GM19438 (cell line): ENCODE measurements at regions not wholly inside any gene's neighbourhood (a gene's known extent, or its start where the extent isn't known, plus 50 kb on each side); places are given as distances from the start of the nearest gene placed in this dataset.

Source experiments
- ATAC-seq: cut with Tn5 transposase; IDR thresholded peaks from one replicate; pipeline ENCODE4 v1.9.1; 2021; ENCODE audit warnings: low read depth; ENCODE audit not compliant: unreplicated experiment

- no peak for ATAC-seq
Observed at GRCh38 chr2:199631129-199631528, 173.4 kb upstream of the SATB2 start.

DNA sequence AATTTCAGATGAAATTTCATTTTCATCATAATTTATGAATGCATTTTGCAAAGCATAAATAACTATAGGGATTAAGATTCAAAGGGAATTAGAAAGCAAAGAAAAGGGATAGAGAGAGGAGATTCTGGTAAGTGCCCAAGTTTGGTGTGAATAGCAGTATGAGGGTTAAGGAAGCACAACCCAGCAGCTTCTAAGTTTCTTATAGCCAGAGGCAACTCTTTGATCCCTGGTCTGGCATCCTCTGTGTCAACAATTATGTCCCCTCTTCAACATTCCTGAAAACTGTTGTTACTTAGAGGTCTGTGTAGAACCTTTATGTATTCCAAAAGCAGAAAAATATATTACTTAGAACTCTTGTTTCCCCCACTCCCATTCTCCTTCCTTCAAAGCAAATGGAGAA lies 171.6 kb upstream of the SATB2 start:
- no peak for ATAC-seq

DNA sequence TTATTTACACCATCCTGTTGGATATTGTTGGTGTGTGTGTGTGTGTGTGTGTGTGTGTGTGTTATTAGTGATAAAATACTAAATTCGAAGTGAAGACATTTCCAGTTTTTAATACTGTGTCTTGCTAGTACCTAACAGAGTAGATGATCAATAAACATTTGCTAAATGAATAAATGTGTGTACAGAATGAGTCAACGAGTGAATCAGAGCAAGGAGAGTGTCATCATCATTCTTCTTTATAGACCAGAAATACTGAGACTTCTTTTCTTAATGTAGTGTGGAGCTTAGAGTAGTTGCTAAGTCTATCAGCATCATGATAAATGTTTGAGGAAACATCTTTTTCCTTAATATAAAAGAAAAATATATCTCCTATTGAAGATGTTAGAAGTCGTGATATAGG lies 169.7 kb upstream of the SATB2 start:
- ATAC-seq: no peak

- no peak for ATAC-seq
Observed at GRCh38 chr2:199624958-199625357, 167.2 kb upstream of the SATB2 start.

GRCh38 chr2:199612509-199613130 lies 154.9 kb upstream of the SATB2 start:
- ATAC-seq: no peak

GRCh38 chr2:199607914-199608313 lies 150.2 kb upstream of the SATB2 start:
- no peak for ATAC-seq

DNA sequence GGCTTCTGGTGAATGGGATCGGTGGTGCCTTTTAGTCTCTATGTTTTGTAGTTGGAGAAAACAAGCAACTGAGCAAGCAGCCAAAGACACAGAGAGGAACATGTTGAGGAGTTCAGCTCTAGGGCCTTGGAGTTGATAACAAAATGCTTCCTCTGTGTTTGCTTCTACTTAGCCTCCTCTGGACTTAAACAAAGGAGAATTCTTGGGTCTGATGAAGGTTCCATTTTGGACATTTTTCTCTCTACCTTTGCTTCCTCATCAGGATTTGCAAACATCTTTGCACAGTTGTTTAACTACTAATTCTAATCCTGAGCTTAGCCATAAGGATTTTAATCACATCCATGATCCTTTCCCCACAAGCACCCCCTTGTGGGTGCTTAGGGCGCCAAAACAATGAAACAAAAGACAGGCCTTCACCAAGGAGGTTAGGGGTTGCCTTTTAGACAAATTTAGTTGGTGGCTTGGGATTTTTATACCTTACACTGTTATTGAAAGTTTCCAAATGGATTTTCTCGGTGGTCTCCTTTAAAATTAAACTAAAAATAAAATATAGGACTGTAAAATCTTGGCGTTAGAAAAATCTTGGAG lies 148.5 kb upstream of the SATB2 start:
- no peak for ATAC-seq

- no peak for ATAC-seq
Observed at GRCh38 chr2:199603721-199604291, 146.1 kb upstream of the SATB2 start.

DNA sequence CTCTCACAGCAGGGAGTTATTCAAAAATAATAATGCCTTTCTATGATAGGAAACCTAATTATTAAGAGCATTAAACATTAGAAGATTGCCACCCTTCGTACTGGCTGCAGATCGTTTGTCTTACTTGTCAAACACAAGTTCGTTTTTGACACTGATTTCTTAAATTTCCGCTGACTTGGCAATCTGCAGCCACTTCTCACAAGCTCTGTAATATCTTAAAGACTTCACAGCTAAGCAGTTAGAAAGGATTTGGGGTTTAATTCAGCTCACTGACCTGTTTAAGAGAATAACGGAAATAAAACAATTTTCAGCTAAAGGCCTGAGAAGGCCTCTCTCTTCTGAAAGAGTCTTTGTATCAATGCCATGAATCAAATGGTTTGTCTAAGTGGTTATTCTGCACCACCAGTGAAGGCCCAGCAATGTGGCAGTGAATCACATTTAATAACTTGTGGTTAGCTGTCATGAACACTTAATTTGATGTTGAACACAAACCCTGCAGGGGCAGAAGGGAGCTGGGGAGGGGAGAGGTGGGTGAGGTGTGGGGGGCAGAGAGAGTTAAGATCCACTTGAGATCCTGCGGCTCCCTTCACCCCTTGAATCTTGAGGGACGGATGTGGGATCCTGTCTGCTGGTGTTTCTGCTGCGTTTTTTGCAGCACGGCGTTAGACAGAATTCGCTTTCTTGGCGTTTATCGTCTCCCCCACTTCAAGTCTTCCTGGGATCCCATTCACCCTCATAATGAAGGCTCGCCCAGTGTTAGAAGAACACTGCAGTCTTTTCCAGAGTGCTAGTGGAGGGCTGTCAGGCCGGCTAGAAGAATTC lies 145.4 kb upstream of the SATB2 start:
- ATAC-seq: no peak

GRCh38 chr2:199602271-199602895 lies 144.6 kb upstream of the SATB2 start:
- peak; percentile 61 for ATAC-seq

- ATAC-seq: no peak
Observed at GRCh38 chr2:199596549-199596948, 138.8 kb upstream of the SATB2 start.

GRCh38 chr2:199594443-199594842 lies 136.7 kb upstream of the SATB2 start:
- ATAC-seq: no peak

- ATAC-seq: no peak
Observed at GRCh38 chr2:199591826-199592225, 134.1 kb upstream of the SATB2 start.

GRCh38 chr2:199590321-199591203 lies 132.8 kb upstream of the SATB2 start:
- ATAC-seq: no peak

DNA sequence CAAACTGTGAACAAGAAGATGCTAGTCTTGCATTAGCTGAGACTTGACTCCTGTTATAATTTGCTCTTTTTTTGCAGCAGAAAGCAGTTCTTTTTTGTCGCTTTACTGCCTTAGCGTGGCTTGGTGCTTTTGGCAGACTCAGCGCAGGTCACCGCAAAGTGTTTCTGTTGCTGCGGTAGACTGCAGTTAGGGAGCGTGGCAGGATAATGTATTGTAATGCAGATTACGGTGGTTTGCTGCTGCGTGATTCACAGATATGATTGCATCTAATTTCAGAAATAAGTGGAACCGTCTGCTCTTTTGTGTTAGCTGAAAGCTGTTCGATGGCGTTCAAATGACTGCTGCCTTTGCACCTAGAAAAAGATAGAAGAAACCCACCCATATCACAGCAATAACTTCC lies 131.6 kb upstream of the SATB2 start:
- ATAC-seq: no peak

DNA sequence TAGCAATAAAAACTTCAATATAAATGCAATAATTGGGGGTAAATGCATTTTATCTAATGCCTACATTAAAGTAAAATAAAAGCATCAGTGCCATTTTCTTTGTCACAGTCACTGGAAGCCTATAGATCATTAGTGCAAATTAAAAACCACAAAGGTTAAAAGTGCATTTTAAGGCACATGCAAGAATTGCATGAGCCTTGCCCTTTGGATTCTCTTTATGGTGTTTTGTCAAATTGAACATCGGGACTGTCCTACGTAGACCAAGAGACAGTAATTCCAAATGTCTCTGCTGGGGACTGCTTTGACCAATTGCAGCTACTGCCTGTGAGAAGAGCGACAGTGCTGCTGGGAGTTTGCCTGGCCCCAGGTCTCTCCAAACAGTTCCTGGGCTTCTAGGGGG lies 130.3 kb upstream of the SATB2 start:
- no peak for ATAC-seq

- no peak for ATAC-seq
Observed at GRCh38 chr2:199586646-199587045, 128.9 kb upstream of the SATB2 start.

DNA sequence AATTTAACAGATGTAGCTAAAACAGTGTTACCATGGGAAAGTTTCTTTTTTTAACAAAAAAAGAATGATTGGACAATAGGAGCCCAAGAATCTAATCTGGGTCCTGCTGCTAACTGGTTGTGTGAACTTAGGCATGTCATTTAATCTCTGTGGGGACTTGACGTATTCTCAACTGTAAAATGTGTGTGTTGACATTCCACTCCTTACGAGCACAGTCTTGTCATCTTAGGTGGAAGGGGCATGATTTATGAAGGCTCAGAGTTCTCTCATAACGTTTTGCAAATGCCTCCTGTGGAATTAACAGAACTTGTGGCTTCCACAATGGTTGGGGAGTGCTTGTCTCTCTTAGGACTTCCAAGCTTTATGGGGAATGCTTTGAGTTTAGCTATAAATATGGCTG lies 125.9 kb upstream of the SATB2 start:
- ATAC-seq: no peak

DNA sequence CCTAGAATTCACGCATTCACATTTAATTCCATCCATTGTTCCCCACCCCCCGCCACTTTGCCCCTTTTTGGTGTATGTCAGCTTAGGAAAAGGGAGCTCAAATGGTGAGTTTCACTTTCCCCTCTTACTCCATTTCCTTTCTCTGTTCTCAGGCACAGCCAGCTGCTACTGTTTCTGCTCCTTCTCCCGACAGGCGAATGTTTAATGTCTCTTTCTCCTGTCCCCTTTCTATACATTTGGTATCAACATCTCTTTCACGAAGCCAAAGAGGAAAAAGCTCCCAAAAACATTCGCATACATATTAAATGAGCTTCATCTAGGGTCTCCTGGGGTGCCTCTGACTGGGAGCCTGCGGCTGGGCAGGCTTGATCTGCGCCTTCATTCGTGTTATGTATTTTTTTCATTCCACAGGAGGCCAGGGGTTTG lies 124.2 kb upstream of the SATB2 start:
- no peak for ATAC-seq

GRCh38 chr2:199581408-199581807 lies 123.7 kb upstream of the SATB2 start:
- no peak for ATAC-seq
